GDM1 (cell line): ENCODE measurements at regions not wholly inside any gene's neighbourhood (a gene's known extent, or its start where the extent isn't known, plus 50 kb on each side); places are given as distances from the start of the nearest gene placed in this dataset.

Experiments used
- DNase-seq: peaks from one replicate; lab custom pipeline; 2025; lab: John Stamatoyannopoulos, UW

GRCh38 chr14:86513564-86513963 lies 983.6 kb downstream of the FLRT2 start:
- DNase-seq = no peak

DNA sequence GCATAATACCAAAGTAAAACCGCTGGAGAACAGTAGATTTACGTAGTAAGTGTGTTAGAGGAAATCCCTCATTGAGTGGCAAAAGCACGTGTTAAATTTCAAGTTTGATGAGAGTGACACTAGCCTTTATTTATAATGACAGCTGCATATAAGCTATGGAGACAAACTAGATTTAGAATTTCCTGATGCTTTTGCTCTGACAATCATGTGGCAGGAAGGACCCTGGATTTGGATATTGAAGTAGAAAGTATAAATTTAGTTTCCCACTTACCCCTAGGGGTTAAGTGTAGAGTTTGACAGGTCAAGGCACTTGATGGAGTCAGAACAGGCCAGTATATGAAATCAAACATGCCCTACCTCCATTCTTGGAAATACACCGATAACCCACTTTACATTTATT lies 983.1 kb downstream of the FLRT2 start:
- DNase-seq = no peak

DNA sequence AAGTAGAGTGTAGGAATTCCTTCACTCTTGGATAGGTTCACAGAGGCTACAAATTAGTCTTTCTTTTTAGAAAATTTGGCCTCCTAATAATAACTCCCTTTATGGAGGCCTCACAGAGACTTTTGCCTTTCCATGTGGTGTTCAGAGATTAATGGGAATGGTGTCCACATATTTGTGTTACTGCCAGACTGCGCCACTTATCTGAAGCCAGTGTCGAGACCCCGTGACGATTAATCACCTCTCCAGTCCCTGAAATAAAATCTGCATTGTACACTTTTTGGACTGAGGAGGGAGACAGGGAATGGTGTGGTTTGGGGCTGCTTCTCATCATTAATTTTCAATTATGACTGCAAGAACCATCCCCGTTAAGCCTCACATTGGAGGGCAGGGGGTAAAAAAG lies 980.5 kb downstream of the FLRT2 start:
- no peak for DNase-seq

- DNase-seq = no peak
Measured at GRCh38 chr14:86505808-86506207, 975.9 kb downstream of the FLRT2 start.

GRCh38 chr14:86501611-86502010 lies 971.7 kb downstream of the FLRT2 start:
- DNase-seq = peak; percentile 2

GRCh38 chr14:86491743-86492142 lies 961.8 kb downstream of the FLRT2 start:
- no peak for DNase-seq

DNA sequence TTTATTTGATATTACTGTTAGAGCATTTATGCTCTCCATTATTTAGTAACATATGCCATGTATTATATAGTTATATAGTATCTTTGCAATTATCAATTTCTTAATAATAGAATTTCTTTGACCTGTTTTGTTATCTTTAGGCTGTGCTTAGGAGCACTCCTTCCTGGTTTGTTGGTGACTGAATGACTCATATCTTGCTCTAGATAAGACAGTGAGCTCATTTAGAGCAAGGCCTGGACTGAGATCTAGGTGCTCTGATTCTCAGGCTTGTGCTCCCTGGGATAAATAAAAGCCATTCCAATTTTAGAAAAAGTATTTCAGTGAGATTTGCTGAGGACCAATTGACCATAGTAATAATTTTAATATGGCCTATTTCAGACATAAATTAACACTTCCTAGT lies 951.2 kb downstream of the FLRT2 start:
- DNase-seq = no peak

DNA sequence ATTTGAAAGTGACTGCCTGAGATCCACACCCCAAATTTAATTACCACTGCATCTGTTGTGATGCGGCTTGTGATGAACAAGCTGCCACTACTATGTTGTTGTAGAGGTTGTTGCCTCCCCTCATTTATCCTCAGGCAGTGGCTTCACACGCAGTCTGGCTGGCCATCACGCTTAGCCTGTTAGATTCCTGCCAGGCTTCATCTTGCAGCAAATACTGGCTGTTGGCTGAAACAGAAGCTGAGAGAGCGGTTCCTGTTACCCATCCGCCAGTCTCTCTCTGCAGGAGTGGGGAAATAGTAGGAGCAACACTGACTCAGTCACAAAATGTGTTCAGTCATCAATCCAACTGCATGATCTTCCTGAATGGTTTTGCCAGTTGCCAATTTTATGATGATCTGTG lies 934.4 kb downstream of the FLRT2 start:
- no peak for DNase-seq

DNA sequence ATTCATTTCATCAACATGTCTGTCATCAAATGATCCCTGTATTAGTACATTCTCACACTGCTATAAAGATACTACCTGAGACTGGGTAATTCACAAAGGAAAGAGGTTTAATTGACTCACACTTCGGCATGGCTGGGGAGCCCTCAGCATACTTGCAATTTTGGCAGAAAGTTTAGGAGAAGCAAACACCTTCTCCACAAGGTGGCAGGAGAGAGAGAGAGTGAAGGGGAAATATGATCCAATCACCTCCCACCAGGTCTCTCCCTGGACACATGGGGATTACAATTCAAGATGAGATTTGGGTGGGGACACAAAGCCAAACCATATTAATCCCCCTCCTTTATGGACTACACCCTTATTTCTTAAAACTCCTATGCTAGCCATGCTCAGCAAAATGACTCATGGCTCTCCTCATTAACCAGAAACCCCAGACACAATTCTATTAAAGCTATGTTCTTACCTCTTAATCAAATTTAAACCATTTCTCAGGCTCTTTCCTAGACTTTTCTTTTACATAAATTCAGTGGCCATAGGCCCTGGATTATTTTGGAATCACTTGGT lies 932.3 kb downstream of the FLRT2 start:
- peak; percentile 12 for DNase-seq

DNA sequence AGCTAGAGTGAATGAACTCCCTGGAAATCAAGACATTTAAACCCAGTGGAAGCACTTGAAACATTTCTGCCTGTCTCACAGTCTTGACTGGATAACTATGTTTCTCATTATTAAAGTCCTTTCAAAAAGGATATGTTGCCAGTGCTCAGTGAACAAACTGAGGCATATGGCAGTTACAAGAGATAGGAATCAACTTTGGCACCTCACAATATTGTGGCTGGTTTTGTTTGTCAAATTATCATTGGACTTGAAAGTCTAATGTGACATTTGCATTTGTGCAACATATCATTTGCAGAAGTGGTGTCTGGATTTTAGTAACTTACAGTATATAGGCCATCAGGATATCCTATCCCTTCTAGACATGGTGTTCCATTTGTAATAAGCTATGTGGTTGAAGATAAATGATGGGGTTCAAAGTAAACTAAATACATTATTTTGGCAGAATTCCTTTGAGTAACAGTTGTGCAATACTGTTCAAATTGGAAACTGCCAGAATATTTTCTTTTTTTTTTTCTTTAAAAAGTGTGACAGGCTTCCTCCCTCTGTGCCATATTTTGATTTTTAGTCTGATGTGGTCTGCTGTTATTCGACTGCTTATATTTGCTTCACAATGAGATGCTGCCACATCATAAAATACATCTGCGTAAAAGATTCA lies 927.7 kb downstream of the FLRT2 start:
- DNase-seq = no peak

DNA sequence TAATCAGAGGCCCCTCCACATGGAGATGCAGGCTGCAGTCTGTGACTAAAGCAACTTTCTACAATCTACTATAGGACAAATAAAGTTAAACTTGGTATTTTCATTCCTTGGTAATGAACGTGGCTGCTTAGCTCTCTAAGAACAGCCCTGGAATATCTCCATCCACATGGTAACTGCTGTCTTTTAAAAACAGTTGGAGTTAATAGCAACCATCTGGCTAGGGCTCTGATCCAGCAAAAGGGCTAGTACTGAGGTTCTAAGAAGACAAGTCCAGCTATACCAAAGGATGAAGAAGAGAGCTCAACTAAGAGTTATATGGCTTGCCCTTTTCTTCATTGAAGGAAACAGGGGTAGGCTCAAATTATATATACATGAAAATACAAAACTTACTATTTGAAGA lies 920.1 kb downstream of the FLRT2 start:
- no peak for DNase-seq

DNA sequence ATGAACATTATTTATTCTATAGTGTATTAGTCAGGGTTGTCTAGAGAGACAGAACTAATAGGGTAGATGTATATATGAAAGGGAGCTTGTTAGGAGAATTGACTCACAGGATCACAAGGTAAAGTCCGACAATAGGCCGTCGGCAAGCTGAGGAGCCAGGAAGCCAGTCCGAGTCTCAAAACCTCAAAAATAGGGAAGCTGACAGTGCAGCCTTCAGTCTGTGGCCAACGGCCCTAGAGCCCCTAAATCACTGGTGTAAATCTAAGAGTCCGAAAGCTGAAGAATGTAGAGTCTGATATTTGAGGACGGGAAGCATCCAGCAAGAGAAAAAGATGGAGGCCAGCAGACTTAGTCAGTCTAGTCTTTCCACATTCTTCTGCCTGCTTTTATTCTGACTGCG lies 912.2 kb downstream of the FLRT2 start:
- no peak for DNase-seq

GRCh38 chr14:86430853-86431252 lies 900.9 kb downstream of the FLRT2 start:
- no peak for DNase-seq

DNA sequence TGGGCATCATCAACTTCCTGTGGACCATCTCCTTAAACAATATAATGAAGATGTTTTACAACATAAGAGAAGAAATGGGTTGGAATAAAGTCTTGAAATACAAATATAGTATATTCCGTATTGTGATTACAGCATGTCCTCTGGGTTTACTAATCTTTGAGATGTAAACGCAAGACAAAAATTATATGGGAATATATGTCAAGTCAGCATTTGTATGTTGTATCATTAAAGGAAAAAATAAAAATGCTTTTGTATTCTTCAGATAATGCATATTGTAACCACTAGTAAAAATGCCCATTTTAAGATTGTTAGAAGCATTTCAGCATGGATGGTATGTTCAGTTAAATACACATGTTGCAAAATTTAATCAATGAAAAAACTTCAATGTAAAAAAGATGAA lies 893.3 kb downstream of the FLRT2 start:
- no peak for DNase-seq

DNA sequence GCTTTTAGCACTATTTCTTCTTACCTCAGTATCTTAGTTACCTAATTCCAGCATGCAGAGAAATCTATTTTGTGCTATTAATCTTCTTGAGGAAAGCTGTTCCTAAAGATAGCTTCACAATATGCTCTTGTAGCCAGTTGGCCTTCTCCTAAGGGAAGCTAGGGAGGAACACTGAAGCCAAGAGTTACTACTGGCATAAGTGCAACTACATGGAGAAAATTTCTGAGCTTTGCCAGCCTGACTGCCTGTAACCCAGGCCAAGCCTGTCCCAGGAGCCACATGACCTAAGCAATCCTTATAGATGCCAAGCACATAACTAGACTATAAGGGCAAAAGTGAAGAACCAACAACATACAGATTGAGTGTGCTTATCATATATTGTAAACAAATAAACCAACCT lies 890.2 kb downstream of the FLRT2 start:
- DNase-seq = no peak

- DNase-seq = no peak
Measured at GRCh38 chr14:86414146-86414545, 884.2 kb downstream of the FLRT2 start.

DNA sequence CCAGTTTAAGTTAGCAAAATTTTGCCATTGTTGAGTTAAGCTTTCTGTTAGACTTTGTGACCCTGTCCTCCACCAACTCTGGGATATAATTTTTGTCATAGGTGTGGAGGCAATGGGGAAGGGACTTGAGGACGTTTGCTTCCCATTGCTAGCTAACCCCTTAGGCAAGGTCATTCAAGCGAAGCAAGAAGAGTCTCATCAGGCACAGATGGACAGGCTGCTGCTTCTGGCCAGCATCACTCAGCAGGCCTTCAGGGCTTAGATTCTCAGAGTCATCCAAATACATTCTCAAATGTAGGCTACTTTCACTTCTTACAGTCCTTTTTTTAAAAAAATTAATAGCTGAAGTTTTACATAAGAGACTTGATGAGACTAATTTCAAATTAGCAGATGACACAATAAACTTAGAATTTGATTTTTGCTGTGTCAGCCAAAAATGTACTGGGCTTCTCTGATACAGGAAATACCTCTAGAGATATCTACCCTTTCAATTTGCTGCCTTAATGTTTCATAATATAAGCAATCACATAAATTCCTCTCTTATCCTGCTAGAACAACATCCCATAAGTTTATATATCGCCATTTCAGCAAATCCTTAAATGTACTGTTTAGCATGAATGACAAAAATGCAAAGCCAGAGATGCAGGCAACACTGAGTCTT lies 875.2 kb downstream of the FLRT2 start:
- DNase-seq = no peak

DNA sequence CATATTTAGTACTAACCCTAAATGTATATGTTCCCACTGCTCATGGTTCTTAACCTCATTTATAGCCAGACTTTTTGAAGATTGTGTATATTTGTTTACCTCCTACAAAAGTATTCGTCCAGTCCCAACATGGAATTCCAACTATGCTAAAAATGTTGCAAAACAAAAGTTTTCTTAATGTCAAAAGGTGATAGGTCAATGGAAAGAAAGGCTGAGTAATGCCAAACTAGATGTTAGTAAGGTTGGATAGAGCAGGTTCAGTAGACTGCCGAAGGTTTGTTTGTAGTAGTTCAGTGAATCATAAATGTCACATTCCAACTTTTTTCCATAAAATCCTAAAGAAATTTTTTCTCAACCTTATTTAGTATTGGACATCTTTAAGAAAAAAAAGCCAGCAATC lies 874.5 kb downstream of the FLRT2 start:
- DNase-seq = no peak

- DNase-seq = no peak
Measured at GRCh38 chr14:86402545-86402944, 872.6 kb downstream of the FLRT2 start.

- no peak for DNase-seq
Measured at GRCh38 chr14:86391085-86391484, 861.1 kb downstream of the FLRT2 start.

- DNase-seq = no peak
Measured at GRCh38 chr14:86388216-86388615, 858.3 kb downstream of the FLRT2 start.

- DNase-seq = no peak
Measured at GRCh38 chr14:86373886-86374285, 843.9 kb downstream of the FLRT2 start.

DNA sequence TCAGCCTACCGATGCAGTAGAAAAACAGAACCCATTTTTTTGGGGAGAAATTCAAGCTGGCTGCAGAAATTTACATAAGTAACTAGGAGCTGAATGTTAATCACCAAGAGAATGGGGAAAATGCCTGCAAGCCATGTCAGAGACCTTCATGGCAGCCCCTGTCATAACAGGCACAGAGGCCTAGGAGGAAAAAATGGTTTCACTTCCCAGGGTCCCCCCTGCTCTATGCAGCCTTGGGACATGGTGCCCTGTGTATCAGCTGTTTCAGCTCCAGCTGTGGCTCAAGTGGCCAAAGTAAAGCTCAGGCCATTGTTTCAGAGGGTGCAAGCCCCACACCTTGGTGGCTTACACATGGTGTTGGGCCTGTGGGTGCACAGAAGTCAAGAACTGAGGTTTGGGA lies 842.5 kb downstream of the FLRT2 start:
- DNase-seq = no peak

GRCh38 chr14:86364634-86365033 lies 834.7 kb downstream of the FLRT2 start:
- no peak for DNase-seq
